HG03575 (cell line): ENCODE measurements at regions not wholly inside any gene's neighbourhood (a gene's known extent, or its start where the extent isn't known, plus 50 kb on each side); places are given as distances from the start of the nearest gene placed in this dataset.

Source experiments
- ATAC-seq: cut with Tn5 transposase; IDR thresholded peaks from one replicate; pipeline ENCODE4 v1.9.1; 2021; ENCODE audit not compliant: unreplicated experiment, insufficient number of reproducible peaks, low FRiP score; ENCODE audit errors: extremely low read depth

GRCh38 chr1:221449801-221450470 lies 292.0 kb downstream of the DUSP10 start:
- no peak for ATAC-seq

DNA sequence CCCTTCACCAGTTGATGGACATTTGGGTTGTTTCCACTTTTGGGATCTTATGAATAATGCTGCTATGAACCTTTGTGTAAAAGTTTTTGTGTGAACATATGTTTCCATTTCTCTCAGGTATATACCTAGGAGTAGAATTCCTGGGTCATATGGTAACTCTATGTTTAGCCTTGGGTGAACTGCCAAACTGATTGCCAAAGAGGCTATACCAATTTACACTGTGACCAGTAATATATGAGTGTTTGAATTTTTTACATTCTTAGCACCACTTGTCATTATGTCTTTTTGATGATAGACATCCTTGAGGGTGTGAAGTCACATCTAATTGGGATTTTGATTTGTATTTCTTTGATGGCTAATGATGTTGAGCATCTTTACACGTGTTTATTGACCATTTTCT lies 290.1 kb downstream of the DUSP10 start:
- no peak for ATAC-seq

GRCh38 chr1:221454096-221454495 lies 287.8 kb downstream of the DUSP10 start:
- ATAC-seq = no peak

- ATAC-seq = no peak
These were observed 285.0 kb downstream of the DUSP10 start for GRCh38 chr1:221456918-221457317.

DNA sequence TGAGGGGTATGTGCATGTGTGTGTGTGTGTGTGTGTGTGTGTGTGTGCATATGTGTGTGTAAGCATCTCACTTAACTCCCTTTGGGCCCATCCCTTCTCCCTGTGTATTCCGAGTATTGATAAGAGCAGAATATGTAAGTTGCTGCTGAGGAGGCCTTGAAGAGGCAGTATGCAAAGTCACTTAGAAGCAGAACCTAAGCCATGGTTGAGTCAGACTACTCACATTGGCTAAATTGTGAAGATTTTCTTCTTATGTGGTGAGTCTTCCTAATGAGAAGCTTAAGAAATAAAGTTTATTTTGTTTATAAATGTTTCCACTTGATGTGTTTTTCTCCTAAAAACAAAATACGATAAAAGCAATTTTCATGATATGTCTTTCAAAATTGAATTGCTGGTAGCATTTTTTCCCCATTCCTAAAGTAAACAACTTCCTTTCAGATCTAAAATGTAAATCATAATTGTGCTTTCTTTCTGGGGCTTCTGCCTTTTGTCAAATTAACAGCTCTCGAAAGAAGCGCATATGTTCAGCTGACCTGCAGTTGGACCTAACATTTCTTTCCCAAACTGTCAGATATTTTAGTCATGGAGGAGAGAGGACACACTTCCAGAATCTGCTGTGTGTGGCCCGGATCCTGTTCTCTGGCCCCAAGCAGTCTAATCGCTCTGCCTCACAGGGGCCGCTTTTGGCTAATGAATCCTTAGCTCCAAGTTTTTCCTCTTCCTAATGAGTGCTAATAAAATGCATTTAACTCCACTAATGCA lies 284.0 kb downstream of the DUSP10 start:
- ATAC-seq = no peak

- no peak for ATAC-seq
These were observed 283.3 kb downstream of the DUSP10 start for GRCh38 chr1:221458447-221459156.

GRCh38 chr1:221459558-221459957 lies 282.3 kb downstream of the DUSP10 start:
- ATAC-seq = no peak

GRCh38 chr1:221462345-221462744 lies 279.5 kb downstream of the DUSP10 start:
- ATAC-seq = no peak

DNA sequence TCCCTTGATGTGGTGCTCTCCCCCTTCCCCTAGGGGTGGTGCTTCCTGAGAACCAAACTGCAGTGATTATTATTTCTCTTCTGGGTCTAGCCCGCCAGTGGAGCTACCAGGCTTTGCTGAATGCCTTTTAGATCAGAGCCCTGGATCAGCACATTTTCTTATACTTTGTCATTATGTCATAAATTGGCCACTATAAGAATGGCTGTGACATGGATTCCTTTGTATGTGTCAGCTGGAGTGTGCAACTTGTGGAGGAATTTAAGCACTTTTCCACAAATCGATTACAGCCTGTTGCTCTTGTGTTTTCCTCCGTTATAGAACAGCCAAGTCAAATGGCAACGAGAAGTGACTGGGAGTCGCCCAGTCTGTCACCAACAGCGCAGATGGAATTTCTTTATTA lies 273.3 kb downstream of the DUSP10 start:
- ATAC-seq = no peak

GRCh38 chr1:221469476-221469875 lies 272.4 kb downstream of the DUSP10 start:
- ATAC-seq = no peak

DNA sequence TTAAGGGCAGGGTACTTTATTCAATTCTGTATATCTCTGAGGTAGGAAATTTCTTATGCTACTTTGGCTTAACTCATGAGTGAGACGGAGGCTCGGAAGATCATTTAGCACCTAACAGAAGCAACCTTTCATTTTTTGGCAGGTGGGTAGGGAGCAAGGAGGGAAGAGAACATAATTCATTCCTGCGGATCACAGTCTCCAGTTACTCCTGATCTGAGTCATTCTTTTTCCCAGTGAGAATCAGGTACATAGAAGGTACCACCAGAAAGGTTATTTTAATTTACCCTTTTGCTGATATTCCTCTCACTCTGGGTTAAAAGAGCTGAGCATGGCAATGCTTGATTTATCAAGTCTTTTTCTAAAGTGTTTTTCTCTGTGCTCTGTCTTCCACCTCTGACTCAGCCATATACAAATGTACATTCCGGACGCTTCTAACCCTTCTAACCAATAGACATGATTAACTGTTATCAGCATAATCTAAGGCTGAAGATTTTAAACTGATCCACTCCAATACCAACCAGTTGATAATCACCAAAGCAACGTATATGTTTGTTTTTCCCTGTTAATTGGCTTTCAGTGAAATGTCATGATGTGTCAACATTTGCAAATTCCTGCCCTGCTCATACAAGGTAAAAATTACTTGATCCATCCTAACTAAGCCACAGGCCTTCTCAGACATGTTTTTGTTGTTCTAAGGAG lies 271.7 kb downstream of the DUSP10 start:
- ATAC-seq = no peak

GRCh38 chr1:221473411-221473810 lies 268.5 kb downstream of the DUSP10 start:
- ATAC-seq = no peak

GRCh38 chr1:221477252-221477651 lies 264.6 kb downstream of the DUSP10 start:
- no peak for ATAC-seq

DNA sequence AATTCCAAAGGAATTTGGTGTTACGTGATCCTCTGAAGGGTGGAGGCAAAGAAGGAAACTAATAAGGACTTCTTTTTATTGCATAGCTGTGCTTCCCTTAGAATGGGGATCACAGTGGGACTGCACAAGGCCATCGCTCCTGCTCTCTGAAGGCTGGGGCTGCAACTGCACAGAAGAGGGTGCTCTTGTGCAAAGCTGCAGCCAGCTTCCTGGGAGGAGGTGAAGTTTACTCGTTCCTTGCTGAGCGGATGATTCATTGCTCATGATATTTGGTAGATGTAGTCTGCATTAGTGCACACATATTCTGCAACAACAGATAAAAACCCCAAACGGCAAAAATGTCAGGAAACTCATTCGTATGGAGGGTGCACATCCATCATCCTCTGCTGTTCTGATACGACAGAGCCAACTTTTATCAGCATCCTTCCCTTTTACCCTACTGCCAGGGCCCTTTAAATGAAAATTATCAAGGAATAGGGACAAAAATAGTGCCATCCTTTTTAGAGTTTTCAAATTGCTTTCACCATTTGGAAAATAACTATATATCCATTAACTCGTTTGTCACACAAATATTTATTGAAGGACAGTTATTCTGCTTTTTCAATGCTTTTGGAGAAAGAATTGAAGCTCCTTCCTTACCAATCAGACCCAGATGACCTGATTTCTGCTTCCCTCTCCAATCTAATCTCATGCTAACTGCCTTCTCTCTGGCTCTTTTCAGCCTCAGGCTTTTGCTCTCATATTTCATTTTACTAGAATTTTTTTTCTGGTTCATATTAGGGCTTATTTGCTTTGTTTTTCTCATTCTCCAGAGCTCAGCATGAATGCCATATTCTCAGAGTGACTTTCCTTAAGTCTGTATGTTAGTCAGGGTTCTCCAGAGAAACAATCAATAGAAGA lies 263.6 kb downstream of the DUSP10 start:
- ATAC-seq = peak; percentile 56

GRCh38 chr1:221487781-221488524 lies 253.9 kb downstream of the DUSP10 start:
- no peak for ATAC-seq

DNA sequence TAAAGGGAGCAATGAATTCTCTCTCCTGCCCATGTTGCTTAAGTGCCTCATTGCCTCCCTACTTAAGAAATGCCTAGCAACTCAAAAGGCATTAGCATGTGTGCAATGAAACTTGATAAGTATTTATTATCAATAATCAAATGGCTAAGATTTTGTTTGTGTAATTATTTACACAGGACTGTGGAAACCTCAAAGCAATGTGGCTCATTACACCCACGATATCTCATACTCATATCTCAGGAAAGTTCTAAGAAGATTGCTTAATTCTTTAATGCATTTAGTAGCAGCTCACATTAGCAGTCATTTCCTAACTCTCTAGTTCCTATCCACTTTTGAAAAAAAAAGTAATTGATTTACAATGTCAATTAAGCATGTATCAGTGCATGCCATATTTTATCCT lies 253.3 kb downstream of the DUSP10 start:
- ATAC-seq = no peak

GRCh38 chr1:221494670-221495069 lies 247.2 kb downstream of the DUSP10 start:
- no peak for ATAC-seq

DNA sequence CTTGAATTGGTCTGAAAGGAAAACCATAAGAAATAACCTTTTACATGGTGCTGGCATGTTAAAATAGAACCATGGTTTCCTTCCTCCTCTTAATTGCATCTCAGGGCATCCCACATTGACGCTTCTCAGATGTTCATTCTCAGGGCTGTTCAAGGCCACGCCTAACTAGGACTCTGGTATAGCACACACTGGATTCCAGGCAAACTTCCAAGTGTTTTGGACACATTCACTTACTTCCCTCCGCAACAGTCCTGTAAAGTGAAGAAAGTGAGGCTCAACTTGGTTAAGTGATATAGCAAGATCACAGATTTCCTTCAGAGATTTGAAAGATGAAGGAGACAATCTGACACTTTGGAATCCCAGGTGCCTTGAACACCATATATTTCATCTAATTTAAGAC lies 244.8 kb downstream of the DUSP10 start:
- ATAC-seq = no peak
